ENCODE measurements at regions not wholly inside any gene's neighbourhood (a gene's known extent, or its start where the extent isn't known, plus 50 kb on each side); places are given as distances from the start of the nearest gene placed in this dataset.

GRCh38 chr5:165143741-165144140 is 1638.3 kb downstream of the MAT2B start:
- DNase-seq = peak; percentile 25 to 45

DNA sequence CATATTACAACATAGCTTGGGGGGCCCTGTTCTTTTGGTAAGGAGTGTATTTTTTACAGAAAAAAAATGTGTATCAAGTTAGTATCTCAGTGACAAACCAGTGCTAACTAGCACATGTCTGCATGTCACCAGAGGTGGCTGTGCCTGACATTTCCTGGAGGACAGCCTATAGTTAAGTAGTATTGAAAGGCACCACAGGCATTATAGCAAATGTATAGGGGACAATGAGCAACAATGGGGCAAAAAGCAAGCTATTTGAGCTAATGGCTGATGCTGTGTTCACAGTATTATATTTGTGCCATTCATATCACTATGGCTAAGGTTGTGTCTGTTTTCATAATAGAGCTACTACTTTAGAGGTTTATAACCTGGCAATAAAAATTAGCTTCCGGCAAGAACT is 1644.0 kb downstream of the MAT2B start:
- DNase-seq = no peak

GRCh38 chr5:165152058-165152457 is 1646.6 kb downstream of the MAT2B start:
- no peak for DNase-seq

DNA sequence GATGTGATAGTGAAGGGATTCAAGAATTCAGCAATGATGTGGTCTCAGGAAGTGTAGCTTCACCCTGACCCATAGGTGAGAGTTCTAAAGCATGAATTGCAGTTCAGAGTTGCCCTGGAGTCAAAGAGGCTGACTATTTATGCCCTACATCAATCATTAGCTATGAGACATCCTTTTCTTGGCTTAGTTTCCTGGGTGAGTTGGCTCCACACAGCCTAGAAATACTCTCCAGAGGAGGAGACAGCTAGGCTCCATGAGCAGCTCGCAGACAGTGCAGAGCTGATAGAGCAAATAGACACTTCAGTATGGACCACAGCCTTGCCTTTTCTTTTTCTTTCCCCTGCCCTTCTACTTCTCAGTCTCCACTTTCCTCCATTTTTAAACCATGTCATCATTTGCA is 1651.8 kb downstream of the MAT2B start:
- DNase-seq = no peak

DNA sequence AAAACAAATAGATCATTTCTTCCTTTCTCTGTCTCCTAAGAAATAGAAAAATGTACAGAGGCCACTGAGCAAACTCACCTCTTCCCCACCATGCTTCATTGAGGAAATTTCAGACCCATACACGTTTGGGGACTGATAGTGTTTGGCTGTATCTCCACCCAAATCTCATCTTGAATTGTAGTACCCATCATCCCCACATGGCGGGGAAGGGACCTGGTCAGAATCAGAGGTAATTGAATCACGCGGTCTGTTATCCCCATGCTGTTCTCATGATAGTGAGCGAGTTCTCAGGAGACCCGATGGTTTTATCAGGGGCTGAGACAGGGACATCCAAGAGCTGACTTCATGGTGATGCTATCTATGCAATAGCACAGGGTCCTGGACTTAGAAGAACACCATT is 1655.8 kb downstream of the MAT2B start:
- DNase-seq = no peak

DNA sequence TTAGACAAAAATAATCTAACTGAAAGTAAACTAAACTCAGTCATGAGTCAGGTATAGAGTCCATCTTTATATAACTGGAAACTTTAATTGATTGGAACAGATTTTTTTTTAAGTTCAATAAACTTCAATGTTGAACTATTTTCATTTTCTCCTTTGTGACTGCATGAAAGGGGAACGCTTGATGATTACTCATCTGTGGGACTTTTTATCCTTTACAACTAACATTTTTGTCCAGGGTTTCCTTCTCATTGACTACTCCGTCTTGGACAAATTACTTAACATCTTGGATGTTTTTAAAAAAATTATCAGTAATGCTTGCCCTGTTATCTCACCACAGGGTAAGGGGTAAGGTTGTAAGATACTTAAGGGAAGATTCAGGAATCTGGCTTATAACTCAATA is 1658.4 kb downstream of the MAT2B start:
- no peak for DNase-seq

DNA sequence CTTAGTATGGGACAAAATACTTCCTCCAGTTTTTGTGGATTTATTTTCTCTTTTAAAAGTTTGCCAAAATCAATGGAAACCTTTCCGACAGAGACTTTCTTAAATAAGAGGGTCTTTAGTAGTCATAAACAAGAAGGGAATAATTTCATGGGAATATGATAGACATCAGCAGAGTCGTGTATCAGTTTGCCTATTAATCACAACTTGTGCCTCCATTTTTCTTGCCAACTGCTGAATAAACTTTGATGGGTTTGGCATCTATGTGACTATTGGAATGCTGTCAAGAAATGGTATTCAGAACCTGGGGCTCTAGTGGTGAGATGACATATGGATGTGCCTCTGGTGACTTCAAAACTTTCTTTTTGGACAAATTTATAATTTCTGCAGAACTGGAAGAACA is 1668.2 kb downstream of the MAT2B start:
- DNase-seq = no peak

DNA sequence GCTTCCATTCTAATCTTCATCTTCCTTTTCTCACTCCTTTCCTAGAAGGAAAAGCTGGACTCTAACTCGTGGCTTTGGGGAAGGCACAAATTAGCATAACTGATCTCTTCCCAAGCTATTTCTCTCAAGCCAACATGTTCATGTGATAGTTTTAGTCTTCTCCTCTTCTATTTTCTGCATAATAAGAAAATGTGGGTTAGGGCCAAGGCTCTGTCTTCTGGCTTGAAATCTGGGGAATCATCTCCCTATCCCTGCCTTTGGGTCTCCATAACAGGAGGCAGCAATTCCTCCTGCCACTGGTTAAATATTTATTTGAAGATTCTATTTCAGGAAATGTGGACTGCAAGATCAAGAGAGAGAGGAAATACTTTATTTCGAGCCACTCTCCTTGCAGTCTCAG is 1669.6 kb downstream of the MAT2B start:
- DNase-seq = no peak

DNA sequence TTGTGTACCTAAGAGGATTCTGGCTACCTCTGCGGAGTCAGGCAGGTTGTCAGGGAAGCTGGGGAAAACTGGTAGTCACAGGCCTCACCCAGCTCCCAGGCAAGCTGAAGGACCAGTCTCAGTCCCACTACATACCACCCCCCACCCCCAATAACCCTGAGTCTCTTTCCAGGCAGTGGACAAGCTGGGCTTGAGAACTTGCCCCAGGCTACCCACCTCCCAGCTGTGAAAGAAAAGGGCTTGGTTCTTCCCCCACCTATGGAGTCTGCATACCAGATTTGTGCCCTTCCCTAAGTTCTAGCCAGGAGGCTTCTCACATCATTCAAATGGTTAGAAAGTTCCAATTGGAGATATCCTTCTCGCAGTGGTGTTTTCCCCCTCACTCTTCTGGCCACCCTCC is 1678.8 kb downstream of the MAT2B start:
- DNase-seq = no peak

DNA sequence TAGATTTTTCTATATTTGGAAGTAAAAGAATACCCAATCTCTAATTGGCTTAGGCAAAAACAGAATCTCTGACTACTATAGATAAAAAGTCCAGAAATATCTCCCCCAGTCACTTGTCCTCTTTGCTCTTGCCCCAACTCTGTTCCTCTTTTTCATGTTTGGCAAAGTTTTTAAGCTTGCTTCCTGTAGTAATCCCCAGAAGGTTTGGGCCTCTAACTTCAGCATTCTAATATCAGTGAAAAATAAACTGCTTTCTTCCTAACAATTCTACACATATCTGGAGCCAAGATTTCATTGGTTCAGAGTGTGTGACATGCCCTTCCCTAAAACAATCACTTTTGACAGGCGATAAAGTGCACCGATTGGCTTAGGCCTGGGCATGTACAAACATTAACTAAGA is 1680.3 kb downstream of the MAT2B start:
- no peak for DNase-seq

DNA sequence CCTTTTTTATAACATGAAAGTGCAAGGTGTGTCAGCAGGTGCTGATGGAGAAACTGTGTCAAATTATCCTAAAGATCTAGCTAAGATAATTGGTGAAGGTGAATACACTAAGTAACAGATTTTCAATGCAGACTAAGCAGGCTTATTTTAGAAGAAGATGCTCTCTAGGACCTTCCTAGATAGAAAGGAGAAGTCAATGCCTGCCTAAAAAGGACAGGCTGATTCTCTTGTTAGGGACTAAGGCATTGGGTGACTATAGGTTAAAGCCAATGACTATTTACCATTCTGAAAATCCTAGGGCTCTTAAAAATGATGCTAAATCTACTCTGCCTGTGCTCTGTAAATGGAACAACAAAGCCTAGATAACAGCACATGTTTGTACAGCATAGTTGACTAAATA is 1682.4 kb downstream of the MAT2B start:
- DNase-seq = no peak

GRCh38 chr5:165188556-165189175 is 1683.2 kb downstream of the MAT2B start:
- no peak for DNase-seq

GRCh38 chr5:165196961-165197360 is 1691.5 kb downstream of the MAT2B start:
- DNase-seq = no peak

GRCh38 chr5:165201369-165201768 is 1696.0 kb downstream of the MAT2B start:
- no peak for DNase-seq

DNA sequence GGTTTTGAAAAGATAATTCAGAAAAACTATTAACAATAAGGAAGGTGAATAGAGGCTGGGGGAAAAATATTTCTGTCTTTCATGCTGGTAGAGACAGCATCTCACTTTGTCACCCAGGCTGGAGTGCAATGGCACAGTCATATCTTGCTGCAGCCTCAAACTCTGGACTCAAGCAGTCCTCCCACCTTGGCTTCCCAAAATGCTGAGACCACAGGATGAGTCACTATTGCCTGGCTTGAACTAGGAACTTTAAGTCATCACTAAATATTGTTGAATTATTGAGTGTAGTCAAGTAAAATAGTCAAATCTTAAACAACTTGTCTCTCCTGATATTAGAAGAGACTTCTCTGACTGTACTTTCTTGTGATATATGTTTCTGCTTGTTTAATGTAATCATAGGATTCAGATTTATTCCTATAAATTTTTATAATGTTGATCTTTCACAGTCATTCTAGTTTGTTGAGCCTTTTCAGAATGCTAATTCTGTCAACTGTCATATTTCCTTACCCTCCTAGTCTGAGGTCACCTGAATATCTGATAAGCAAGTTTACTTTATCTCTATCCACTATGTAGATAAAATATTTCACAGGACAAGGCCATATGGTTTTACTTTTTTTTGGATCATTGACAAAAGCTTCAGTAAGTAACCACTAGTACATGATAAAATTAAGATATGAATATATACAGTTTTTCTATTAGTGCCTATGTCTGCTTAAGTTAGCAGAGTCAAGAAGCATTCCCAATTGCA is 1696.5 kb downstream of the MAT2B start:
- DNase-seq = no peak

DNA sequence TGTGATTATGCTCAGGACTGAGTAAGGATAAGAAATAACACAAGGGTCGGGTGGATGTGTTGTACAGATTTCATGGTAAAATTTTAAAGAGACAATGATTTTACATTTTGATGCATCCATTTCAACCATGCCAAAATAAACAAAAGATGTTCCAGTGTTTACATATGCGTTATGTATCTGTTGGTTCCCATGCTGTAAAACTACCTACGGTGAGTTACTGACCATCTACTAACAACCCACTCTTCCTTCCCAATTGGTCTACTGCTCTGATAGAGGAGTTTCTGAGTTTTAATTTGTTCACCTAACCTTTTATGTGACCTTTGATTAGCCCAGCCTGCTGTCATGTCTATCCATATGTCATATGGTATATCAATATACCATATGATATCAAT is 1697.1 kb downstream of the MAT2B start:
- no peak for DNase-seq

- DNase-seq = peak in 1 of 2 experiments; percentile 3
Measured at GRCh38 chr5:165209101-165209727, 1703.8 kb downstream of the MAT2B start.

- DNase-seq = no peak
Measured at GRCh38 chr5:165224366-165225045, 1719.1 kb downstream of the MAT2B start.

GRCh38 chr5:165227515-165227914 is 1722.1 kb downstream of the MAT2B start:
- DNase-seq = peak in 1 of 2 experiments; percentile 21

GRCh38 chr5:165228184-165228583 is 1722.8 kb downstream of the MAT2B start:
- no peak for DNase-seq

GRCh38 chr5:165231821-165232508 is 1726.5 kb downstream of the MAT2B start:
- no peak for DNase-seq

GRCh38 chr5:165232509-165233028 is 1727.2 kb downstream of the MAT2B start:
- DNase-seq = no peak

DNA sequence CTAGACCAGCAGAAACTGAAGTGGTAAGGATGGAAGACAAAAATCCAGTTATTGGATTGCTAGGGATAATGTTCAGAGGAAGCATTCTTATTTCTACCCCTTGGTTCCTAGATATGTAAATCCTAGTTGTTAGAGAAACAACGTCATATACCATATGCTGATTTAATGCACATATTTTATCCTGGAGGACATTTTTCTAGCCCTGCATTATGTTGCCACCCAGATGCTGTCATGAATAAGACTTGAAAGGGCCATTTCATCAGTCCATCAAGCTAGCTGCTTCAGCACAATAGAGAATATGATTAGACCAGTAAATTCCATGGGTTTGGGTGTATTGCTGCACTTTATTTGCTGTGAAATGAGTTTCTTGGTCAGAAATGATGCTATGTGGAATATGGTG is 1736.4 kb downstream of the MAT2B start:
- no peak for DNase-seq

All from NCI-H526 (cell line).